SK-N-SH (cell line): ENCODE measurements at regions not wholly inside any gene's neighbourhood (a gene's known extent, or its start where the extent isn't known, plus 50 kb on each side); places are given as distances from the start of the nearest gene placed in this dataset.

ENCODE experiments used
- CTCF ChIP-seq: fragments of 200-600 bp; sonication (generic); IDR thresholded peaks from 2 replicates; pipeline ENCODE4 v1.6.1; 2017; ENCODE audit warnings: antibody characterized with exemption, mild to moderate bottlenecking, moderate library complexity
- YY1 ChIP-seq: IDR thresholded peaks from 2 replicates; pipeline ENCODE4 v1.4.0; 2012; ENCODE audit warnings: low read depth, mild to moderate bottlenecking
- ZBTB33 ChIP-seq: IDR thresholded peaks from 2 replicates; pipeline ENCODE4 v1.4.0; 2012; ENCODE audit warnings: low read depth, borderline replicate concordance

- TF ChIP-seq CTCF (no peak), YY1 (no peak), ZBTB33 (no peak)
Measured at GRCh38 chr3:154718053-154718452, 288.1 kb upstream of the GPR149 start.
